Chondrocyte (in vitro differentiated cells): ENCODE measurements at regions not wholly inside any gene's neighbourhood (a gene's known extent, or its start where the extent isn't known, plus 50 kb on each side); places are given as distances from the start of the nearest gene placed in this dataset.

Source experiments
- DNase-seq: peaks from one replicate; pipeline ENCODE4 v3.0.0; 2021; ENCODE audit warnings: mixed read lengths, low spot score
- H3K27ac Mint-ChIP-seq: one replicate; pipeline ENCODE4 v1.8.0; 2021; ENCODE audit warnings: mild to moderate bottlenecking, moderate library complexity, mixed read lengths; ENCODE audit not compliant: unreplicated experiment
- H3K27me3 Mint-ChIP-seq: 2 replicates; pipeline ENCODE4 v1.8.0; 2021; ENCODE audit warnings: low read depth, mixed read lengths
- H3K36me3 Mint-ChIP-seq: 2 replicates; pipeline ENCODE4 v1.8.0; 2021; ENCODE audit warnings: low read depth, mixed read lengths
- H3K4me1 Mint-ChIP-seq: 2 replicates; pipeline ENCODE4 v1.8.0; 2021; ENCODE audit warnings: low read depth, mild to moderate bottlenecking, mixed read lengths
- H3K4me3 Mint-ChIP-seq: one replicate; pipeline ENCODE4 v1.8.0; 2021; ENCODE audit warnings: mild to moderate bottlenecking, moderate library complexity, mixed read lengths; ENCODE audit not compliant: unreplicated experiment
- H3K9me3 Mint-ChIP-seq: 2 replicates; pipeline ENCODE4 v1.8.0; 2021; ENCODE audit warnings: low read depth, mixed read lengths
- CTCF ChIP-seq: fragments of 200-600 bp; sonication (generic); IDR thresholded peaks from 2 replicates; pipeline ENCODE4 v1.5.0; 2021; ENCODE audit warnings: antibody characterized with exemption, mild to moderate bottlenecking, moderate library complexity

GRCh38 chr6:85023721-85024120 is 259.3 kb upstream of the TBX18 start:
- DNase-seq: no peak
- no peaks in the 10 kb centered on the region for H3K4me1 Mint-ChIP-seq
- no peaks in the 10 kb centered on the region for H3K36me3 Mint-ChIP-seq
- peaks cover 16% of the 10 kb centered on the region for H3K27me3 Mint-ChIP-seq
- no peak overlapping the region for H3K27ac Mint-ChIP-seq
- no peaks in the 10 kb centered on the region for H3K9me3 Mint-ChIP-seq
- no peak overlapping the region for H3K4me3 Mint-ChIP-seq
- TF ChIP-seq CTCF: no peak

DNA sequence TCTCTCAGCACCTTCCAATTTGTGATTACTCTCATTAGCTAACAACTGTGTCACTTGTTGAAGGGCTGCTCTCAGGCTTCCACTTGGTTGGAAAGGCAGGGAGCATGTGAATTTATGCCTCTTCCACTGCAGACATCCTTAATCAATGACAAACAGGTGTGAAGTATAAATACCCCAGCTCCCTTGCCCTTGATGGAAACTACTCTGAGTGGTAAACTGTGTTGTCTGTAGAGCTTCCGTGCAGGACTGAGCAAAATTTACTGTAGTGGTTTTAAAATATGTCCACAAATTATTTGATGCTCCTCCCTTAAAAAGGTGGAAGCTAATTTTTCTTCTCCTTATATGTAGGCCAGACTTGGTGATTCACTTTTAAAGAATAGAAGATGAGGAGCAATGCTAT is 253.0 kb upstream of the TBX18 start:
- no peaks in the 10 kb centered on the region for H3K36me3 Mint-ChIP-seq
- H3K4me1 Mint-ChIP-seq: no peaks in the 10 kb centered on the region
- H3K9me3 Mint-ChIP-seq: no peaks in the 10 kb centered on the region
- peaks cover 28% of the 10 kb centered on the region for H3K27me3 Mint-ChIP-seq
- no peak for DNase-seq
- H3K4me3 Mint-ChIP-seq: no peak overlapping the region
- H3K27ac Mint-ChIP-seq: no peak overlapping the region
- no peak for TF ChIP-seq CTCF

DNA sequence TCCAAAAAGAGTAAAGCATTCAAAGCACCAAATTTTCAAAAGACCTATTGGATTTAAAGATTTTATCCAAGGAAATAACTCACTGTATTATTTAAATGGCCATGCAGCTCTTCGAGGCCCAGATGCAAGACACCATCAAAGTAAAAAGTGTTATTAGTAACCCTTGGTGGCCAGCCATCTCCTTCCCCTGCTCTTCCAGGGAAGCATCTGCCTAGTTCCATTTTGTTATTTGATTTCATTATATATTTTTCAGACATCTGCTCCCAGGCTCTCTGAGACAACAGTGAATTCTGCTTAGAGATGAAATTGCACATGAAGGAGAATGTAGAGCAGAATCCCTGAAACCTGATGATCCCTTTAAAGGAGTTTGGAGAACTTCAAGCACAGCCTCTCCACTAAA is 252.3 kb upstream of the TBX18 start:
- no peaks in the 10 kb centered on the region for H3K4me1 Mint-ChIP-seq
- no peaks in the 10 kb centered on the region for H3K36me3 Mint-ChIP-seq
- TF ChIP-seq CTCF: no peak
- DNase-seq: no peak
- H3K4me3 Mint-ChIP-seq: no peak overlapping the region
- no peaks in the 10 kb centered on the region for H3K9me3 Mint-ChIP-seq
- H3K27me3 Mint-ChIP-seq: peaks cover 26% of the 10 kb centered on the region
- no peak overlapping the region for H3K27ac Mint-ChIP-seq

GRCh38 chr6:85015396-85015990 is 251.1 kb upstream of the TBX18 start:
- H3K4me3 Mint-ChIP-seq: no peak overlapping the region
- no peaks in the 10 kb centered on the region for H3K9me3 Mint-ChIP-seq
- no peaks in the 10 kb centered on the region for H3K36me3 Mint-ChIP-seq
- no peaks in the 10 kb centered on the region for H3K4me1 Mint-ChIP-seq
- peaks cover 26% of the 10 kb centered on the region for H3K27me3 Mint-ChIP-seq
- TF ChIP-seq CTCF: peak; percentile 81
- DNase-seq: no peak
- H3K27ac Mint-ChIP-seq: no peak overlapping the region

DNA sequence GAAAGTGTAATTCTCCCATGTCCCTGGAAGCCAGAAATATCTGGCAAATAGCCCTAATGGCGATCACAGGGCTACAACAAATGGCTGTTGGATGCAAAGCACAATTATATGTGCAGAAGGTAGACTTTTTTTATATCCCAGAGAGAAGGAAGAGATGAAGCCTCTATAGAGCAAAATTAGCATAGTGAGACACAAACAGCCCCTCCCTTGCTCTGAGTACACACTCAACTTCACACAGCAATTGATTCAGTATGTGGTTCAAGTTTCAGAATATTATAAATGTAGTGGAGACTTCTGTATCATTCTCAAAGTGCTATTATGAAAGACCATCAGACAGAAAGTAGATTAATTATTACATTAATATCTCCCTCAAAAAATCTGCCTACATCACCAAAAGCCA is 246.5 kb upstream of the TBX18 start:
- H3K36me3 Mint-ChIP-seq: no peaks in the 10 kb centered on the region
- TF ChIP-seq CTCF: no peak
- no peaks in the 10 kb centered on the region for H3K9me3 Mint-ChIP-seq
- H3K27me3 Mint-ChIP-seq: peaks cover 23% of the 10 kb centered on the region
- no peaks in the 10 kb centered on the region for H3K4me1 Mint-ChIP-seq
- no peak for DNase-seq
- no peak overlapping the region for H3K27ac Mint-ChIP-seq
- no peak overlapping the region for H3K4me3 Mint-ChIP-seq
